ENCODE measurements at regions not wholly inside any gene's neighbourhood (a gene's known extent, or its start where the extent isn't known, plus 50 kb on each side); places are given as distances from the start of the nearest gene placed in this dataset.

DNA sequence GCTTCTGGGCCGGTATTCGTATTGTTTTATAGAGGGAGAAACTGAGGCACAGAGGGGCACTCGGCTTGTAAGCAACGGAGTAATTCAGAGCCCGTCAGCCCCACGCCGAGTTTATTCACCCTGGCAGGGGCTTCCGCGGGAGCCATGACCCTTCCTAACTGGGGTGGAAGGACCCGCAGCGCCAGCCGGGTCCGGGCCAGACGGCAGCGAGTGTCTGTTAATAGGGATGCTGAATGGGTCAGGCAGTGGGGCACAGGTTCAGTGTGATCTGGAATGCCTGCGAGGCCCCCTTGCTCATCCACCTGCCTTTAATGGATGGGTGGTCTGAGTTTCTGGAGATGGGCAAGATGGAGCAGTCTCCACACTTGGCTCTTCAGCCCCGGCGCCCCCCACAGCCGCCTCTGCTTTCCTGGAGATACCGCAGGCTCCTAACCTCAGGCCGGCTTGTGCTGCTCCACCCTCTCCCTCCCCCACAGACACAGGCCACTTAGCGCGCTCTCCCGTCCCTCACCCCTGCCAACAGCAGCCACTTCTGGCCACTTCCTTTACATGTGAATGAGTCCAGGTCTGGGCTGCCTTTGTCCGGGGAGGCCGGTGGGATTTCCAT, 147.1 kb downstream of the ERCC6L2 start:
- TF ChIP-seq, protein P1, sequence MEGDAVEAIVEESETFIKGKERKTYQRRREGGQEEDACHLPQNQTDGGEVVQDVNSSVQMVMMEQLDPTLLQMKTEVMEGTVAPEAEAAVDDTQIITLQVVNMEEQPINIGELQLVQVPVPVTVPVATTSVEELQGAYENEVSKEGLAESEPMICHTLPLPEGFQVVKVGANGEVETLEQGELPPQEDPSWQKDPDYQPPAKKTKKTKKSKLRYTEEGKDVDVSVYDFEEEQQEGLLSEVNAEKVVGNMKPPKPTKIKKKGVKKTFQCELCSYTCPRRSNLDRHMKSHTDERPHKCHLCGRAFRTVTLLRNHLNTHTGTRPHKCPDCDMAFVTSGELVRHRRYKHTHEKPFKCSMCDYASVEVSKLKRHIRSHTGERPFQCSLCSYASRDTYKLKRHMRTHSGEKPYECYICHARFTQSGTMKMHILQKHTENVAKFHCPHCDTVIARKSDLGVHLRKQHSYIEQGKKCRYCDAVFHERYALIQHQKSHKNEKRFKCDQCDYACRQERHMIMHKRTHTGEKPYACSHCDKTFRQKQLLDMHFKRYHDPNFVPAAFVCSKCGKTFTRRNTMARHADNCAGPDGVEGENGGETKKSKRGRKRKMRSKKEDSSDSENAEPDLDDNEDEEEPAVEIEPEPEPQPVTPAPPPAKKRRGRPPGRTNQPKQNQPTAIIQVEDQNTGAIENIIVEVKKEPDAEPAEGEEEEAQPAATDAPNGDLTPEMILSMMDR (IDR thresholded peaks at IDR 0.05): no peak
- TF ChIP-seq POLR2AphosphoS5 (IDR thresholded peaks at IDR 0.05): no peak
